Stimulated activated CD4-positive, alpha-beta T cell treated with anti-CD3 and anti-CD28 coated beads, Interleukin-2, amount 100 ng/mL, for 4 hours (primary cell): ENCODE measurements at regions not wholly inside any gene's neighbourhood (a gene's known extent, or its start where the extent isn't known, plus 50 kb on each side); places are given as distances from the start of the nearest gene placed in this dataset.
"Not testable (repeated sequence)": the region's sequence is repeated elsewhere in the genome, so short reads cannot be mapped to it uniquely, and the experiment has no call there.

Experiments
- DNase-seq: peaks from one replicate; pipeline ENCODE4 v3.0.0-alpha.2; 2020; ENCODE audit warnings: low read depth

DNA sequence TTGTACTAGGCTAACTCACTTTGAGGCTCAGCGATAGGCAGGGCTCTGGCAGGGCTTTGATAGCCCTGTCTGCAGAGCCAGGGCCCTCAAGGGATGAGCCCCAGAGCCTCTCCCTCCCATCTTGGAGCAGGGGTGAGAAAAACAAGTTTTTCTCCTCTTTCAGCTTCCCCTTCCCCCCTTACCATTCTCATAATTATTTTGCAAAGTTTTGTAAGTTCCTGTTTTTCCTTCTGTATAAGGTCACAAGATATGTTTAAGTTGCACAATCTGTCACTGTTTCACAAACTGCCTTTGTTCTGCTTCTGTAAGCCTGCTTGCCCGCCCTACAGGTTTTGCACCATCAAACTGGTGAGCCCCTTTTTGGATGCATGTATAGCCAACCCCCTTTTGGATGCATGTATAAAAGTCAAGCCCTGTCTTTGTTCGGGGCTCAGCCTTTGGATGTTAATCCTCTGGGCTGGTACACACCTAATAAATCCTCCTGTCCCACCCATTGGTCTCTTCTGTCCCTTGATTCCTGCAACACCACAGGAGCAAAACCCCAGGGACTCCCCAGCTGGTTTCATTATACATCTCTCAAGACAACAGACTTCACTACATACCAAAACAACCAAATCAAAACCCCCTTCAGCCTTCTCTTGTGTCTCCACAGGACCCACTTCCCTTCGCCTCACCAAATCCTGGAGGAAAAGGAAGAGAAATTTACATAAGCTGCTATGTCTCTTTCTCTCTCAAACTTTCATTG, 52.5 kb upstream of the RESF1 start:
- DNase-seq: no peak

DNA sequence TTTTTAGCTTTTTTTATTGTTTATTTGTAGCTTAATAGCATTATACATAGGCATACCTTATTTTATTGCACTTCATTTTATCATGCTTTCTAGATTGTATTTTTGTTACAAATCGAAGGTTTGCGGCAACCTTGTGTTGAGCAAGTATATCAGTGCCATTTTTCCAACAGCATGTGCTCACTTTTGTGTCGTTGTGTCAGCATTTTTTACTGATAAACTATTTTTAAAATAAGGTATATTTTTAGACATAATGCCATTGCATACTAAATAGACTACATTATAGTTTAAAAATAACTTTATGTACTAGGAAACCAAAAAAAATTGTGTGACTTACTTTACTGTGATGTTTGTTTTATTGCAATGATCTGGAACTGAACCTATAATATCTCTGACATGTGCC, 56.2 kb upstream of the RESF1 start:
- DNase-seq: no peak

DNA sequence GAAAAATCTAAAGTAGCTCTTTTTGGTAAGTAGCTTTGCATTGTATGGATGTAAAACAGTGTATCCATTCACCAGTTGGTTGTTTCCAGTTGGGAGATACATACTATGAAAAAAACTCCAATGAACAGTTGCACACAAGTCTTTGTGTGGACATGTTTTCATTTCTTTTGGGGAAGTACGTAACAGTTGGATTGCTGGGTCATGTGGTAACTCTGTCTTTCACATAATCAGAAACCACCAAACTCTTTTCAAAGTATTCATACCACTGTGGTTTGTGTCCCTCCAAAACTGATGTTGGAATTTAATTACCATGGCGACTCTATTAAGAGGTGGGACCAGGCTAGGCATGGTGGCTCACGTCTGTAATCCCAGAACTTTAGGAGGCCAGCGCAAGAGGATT, 58.9 kb upstream of the RESF1 start:
- no peak for DNase-seq

DNA sequence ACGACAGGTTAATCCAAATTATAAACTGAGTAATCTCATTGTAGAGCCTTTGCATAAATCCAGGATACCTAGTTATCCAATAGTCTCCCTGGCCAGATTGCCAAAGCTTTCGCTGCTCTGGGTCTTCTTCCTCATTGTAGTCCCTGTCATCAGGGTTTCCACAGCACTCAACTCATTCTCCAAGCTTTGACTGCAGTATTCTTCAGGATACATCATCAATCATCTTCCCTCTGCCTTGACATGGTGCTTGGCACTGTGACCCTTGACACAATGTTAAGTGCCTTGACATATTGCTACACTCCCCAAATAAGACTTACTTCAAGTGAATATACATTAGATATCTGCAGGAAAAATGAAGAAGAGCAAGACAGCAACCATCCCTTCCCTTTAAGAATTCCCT, 60.1 kb upstream of the RESF1 start:
- DNase-seq: no peak

DNA sequence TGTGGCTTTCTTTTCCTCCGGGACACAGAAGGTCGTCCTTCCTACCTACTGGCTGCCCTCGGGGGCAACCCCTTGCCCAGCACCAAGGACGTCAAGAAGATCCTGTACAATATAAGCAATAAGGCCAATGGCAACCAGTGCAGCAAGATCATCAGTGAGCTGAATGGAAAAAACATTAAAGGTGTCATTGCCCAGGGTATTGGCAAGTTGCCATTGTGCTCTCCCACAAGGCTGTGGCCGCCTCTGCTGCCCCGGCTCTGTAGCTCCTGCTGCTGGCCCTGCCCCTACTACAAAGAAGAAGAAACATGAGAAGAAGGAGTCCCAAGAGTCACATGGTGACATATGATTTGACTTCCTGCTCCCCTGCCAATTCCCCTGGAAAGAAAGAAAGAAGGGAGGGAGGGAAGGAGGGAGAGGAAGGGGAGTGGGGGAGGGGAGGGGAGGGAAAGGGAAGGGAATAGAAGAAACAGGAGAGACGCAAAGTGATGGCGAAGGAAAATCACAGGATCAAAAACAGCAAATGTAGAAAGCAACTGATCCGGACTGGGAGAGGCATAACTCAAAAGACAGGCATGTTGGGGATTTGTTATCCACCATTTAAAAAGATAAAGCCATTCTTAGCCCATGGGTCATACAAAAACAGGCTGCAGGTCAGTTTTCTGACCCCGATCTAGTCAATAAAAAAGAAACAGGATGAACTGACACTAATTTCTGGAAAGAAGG, 61.3 kb upstream of the RESF1 start:
- no peak for DNase-seq

DNA sequence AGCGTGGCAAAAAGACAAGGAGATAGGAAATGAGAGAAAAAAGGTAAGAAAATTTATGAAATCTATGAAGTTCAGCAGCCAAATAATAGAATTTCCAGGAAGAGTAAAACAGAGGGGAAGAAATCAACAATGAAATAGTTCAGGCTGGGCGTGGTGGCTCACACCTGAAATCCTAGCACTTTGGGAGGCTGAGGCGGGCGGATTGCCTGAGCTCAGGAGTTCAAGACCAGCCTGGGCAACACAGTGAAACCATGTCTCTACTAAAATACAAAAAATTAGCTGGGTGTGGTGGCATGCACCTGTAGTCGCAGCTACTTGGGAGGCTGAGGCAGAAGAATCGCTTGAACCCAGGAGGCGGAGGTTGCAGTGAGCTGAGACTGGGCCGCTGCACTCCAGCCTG, 62.1 kb upstream of the RESF1 start:
- not testable (repeated sequence) for DNase-seq

- DNase-seq: peak; percentile 88
Observed at GRCh38 chr12:31896514-31897039, 62.6 kb upstream of the RESF1 start.

DNA sequence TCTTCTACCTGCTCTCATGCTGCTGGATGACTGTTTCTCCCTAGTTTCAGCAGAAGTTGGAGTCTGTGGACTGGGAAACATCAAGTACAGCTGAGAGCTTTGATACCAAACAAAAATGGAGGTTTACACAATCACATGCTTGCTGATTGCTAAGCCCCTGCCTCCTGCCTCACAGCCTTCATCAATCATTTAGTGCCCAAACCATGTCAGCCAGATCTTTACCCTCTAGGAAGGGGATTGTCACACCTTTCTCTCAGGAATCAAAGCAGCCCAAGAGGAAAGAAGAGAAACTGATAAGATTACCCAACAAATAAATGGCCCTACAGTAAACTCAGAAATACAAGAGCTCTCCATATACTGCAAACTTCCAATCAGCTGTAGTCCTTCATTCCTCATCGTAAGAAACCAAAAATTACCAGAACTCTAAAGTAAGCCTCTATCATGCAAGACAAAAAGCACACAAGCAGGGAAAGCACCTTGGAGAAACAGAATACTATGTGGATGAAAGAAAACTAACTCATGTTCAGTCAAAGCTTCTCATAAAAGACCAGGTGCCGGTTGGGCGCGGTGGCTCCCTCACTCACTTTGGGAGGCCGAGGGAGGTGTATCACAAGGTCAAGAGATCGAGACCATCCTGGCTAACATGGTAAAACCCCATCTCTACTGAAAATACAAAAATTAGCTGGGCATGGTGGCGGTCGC, 63.6 kb upstream of the RESF1 start:
- DNase-seq: no peak

DNA sequence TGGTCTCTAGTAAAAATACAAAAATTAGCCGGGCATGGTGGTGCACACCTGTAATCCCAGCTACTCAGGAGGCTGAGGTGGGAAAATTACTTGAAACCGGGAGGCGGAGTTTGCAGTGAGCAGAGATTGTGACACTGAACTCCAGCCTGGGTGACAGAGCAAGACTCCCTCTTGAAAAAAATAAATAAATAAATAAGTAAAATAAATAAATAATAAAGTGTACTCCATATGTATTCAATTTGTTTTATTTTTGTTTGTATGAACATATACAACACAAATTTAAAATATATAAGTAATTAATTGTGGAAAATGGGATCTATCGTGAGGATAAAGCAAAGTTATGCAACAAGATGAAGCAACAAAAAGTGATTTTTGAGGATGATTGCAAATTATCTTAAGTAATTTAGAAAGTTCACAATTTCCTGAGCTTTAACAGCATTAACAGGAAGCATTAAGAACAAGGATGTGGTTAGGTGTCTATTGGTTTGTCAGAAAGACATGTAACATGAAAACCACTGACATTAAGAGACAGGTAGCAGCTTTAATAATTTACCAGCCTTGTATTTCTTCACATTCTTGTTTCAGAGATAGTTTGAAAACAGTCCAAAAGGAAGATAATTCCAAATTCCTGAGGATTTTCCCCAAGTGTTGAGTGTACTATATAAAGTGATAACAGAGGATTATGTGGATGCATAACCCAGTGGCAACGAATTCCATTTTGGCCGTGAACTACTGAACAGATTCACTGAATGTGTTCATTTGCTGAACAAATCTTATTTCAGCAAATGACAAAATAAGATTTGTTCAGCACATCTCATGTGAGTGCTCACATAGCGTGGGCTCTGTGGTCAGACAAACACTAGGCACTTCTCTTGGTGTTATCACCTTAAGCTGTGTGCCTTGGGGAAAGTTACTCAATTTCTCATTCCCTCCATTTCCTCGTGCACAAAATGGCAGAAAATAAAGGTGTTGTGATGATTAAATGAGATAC, 68.6 kb upstream of the RESF1 start:
- no peak for DNase-seq

GRCh38 chr12:31887109-31887811, 72.0 kb upstream of the RESF1 start:
- DNase-seq: no peak

- DNase-seq: not testable (repeated sequence)
Observed at GRCh38 chr12:31882682-31883081, 76.5 kb upstream of the RESF1 start.

GRCh38 chr12:31880340-31880739, 78.9 kb upstream of the RESF1 start:
- DNase-seq: no peak

DNA sequence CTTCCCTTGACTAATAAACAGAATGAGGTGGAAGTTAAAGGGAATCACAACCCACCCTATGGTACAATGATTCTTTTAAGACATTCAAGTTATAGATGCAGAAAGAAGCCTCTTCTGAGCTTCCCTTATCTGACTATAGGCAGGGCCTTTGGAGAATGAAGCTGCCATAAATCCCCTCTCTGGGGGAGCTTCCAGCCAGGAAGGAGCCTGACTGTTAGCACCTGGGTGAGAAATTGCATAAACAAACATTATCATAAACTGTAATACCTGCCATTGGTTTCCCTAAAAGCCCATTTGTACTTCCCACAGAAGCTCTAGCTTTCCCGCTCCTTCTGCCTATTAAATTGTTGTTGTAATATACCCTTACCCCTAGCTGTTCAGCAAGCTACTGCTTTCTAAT, 81.3 kb upstream of the RESF1 start:
- no peak for DNase-seq

GRCh38 chr12:31876568-31877424, 82.4 kb upstream of the RESF1 start:
- DNase-seq: no peak

GRCh38 chr12:31875609-31875964, 83.6 kb upstream of the RESF1 start:
- DNase-seq: no peak

DNA sequence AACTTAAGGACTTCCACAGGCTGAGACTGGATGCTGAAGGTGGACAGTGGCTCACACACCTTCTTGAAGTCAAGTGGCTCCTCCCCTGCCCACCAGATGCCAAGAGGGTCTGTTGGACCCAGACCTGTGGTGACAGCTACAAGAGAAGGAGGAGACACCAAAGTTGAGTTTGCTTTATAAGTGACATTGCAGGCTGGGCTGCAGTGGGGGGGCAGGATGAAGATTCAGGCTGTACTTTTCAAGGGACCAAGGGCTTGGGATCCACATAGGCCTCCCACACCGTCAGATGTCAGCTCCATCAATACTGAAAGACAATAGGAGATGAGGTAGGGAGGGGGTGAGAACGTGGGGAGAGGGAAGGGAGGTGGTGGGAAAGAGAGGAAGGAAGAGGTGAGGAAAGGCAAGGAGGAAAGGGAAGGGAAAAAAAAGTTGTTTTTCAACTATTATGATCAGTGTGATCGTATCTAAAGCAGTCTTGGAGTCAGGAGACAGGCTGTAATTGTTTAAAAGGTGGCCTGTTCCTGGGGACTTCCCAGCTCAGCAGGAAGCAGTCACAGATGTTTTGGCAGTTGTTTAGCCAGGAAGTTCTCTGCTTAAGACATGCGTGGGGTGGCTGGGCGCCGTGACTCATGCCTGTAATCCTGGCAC, 84.1 kb upstream of the RESF1 start:
- peak; percentile 62 for DNase-seq

DNA sequence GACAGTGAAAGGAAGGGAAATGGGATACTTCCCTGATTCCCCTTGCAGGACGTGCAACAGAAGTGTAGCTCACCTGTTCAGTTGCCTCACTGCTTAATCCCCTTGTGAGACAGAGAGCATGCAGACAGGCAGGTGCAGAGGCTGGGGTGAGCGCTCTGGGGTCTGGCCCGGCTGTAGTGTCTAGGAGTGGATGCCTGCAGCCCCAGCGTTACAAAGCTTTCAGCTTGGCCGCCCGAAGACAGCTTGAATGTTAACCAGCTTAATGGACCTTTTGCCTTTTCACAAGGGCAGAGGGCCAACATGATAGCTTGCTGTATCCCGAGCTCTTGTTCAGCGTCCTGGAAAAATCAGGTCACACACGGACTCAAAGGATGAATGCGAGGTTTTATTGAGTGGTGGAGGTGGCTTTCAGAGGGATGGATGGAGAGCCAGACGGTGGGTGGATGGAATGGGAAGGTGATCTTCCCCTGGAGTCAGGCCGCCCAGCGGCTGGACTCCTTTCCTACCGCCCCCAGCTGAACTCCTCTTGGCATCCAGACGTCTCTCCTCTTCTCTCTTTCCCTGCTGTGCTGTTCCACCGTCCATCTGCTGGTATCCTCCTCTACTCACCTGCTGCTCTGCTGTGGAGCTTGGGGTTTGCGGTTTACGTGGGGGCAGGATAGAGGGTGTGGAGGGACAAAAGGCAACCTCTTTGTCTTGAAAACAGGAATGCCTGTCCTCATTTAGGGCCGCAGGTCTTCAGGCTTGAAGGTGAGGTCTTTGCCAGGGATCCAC, 86.2 kb upstream of the RESF1 start:
- DNase-seq: no peak

- DNase-seq: no peak
Observed at GRCh38 chr12:31869972-31870371, 89.2 kb upstream of the RESF1 start.

GRCh38 chr12:31868965-31869364, 90.2 kb upstream of the RESF1 start:
- no peak for DNase-seq
